SK-N-SH treated with all-trans-retinoic acid at 6 μM for 48 hours (cell line): ENCODE measurements at regions not wholly inside any gene's neighbourhood (a gene's known extent, or its start where the extent isn't known, plus 50 kb on each side); places are given as distances from the start of the nearest gene placed in this dataset.

Source experiments
- CREB5 ChIP-seq: fragments of 250-450 bp; sonication (Bioruptor Pico); IDR thresholded peaks from 2 replicates; pipeline ENCODE4 v1.5.1; 2020; ENCODE audit warnings: low read depth, mild to moderate bottlenecking, moderate library complexity
- ESRRG ChIP-seq: fragments of 250-450 bp; sonication (Bioruptor Pico); IDR thresholded peaks from 2 replicates; pipeline ENCODE4 v1.6.1; 2021; ENCODE audit warnings: mild to moderate bottlenecking
- ZNF8 ChIP-seq: fragments of 450-650 bp; formaldehyde crosslinking; IDR thresholded peaks from 2 replicates; pipeline ENCODE4 v1.5.0; 2020; ENCODE audit warnings: mild to moderate bottlenecking, moderate library complexity

- TF ChIP-seq CREB5 (CRISPR knock-in tag) (peak; percentile 68; the same call in 1 of the 2 replicates), ESRRG (CRISPR knock-in tag) (0 out of 2 replicates have a peak, but pooled peaks have one; percentile 54), ZNF8 (CRISPR knock-in tag) (no peak)
Measured at GRCh38 chr18:71442731-71443141, 1101.4 kb downstream of the CBLN2 start.
